AG04450 (cell line): ENCODE measurements at regions not wholly inside any gene's neighbourhood (a gene's known extent, or its start where the extent isn't known, plus 50 kb on each side); places are given as distances from the start of the nearest gene placed in this dataset.

Experiments used
- CTCF ChIA-PET: fragments of 300-600, 350-600 bp; formaldehyde crosslinking; extraction: SDS; loops from one replicate; lab custom pipeline; 2022; ENCODE audit warnings: antibody characterized with exemption, inconsistent platforms; lab: Charles Lee
- POLR2A ChIA-PET: fragments of 350-600 bp; formaldehyde crosslinking; extraction: SDS; loops from one replicate; lab custom pipeline; 2021; ENCODE audit warnings: antibody characterized with exemption, inconsistent platforms; lab: Yijun Ruan, JAX
- DNase-seq: peaks from one replicate; pipeline ENCODE4 v3.0.0-alpha.2; 2011; ENCODE audit warnings: low read depth, low spot score
- H3K27ac ChIP-seq: one replicate; pipeline ENCODE4 v1.5.1; 2012; ENCODE audit warnings: low read depth, low read length, control low read depth
- H3K27me3 ChIP-seq: one replicate; pipeline ENCODE4 v1.6.0; 2012; ENCODE audit warnings: low read length; ENCODE audit not compliant: control insufficient read depth, insufficient read depth
- H3K4me3 ChIP-seq: 2 replicates; pipeline ENCODE4 v1.5.1; 2011; ENCODE audit warnings: mild to moderate bottlenecking, low read depth, low read length, control low read depth
- H3K9me3 ChIP-seq: 2 replicates; pipeline ENCODE4 v1.5.1; 2012; ENCODE audit warnings: low read length; ENCODE audit not compliant: control insufficient read depth, insufficient read depth
- TF ChIP-seq, protein P1 (sequence below): IDR thresholded peaks from 2 replicates; pipeline ENCODE4 v1.5.1; 2011; ENCODE audit warnings: low read depth, low read length, control low read depth, inconsistent platforms

DNA sequence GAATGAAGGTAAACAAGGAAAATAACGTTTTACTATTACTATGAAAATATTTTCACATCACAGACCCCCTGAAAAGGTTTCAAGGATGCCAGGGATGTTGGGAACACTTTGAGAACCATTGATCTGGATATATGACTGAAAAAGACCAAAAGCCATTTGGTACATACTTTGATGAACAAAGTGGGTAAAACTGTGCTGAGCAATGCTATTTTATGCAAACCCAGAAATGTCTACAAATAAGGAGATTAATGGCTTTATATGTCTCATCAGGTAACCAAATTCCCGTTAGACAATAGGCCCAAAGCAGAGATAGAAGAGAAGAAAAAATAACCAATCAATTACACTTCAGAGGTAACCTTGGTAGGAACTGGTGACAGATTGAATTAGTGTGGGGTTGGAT is 101.4 kb upstream of the CNKSR3 start:
- DNase-seq = no peak
- TF ChIP-seq, protein P1, sequence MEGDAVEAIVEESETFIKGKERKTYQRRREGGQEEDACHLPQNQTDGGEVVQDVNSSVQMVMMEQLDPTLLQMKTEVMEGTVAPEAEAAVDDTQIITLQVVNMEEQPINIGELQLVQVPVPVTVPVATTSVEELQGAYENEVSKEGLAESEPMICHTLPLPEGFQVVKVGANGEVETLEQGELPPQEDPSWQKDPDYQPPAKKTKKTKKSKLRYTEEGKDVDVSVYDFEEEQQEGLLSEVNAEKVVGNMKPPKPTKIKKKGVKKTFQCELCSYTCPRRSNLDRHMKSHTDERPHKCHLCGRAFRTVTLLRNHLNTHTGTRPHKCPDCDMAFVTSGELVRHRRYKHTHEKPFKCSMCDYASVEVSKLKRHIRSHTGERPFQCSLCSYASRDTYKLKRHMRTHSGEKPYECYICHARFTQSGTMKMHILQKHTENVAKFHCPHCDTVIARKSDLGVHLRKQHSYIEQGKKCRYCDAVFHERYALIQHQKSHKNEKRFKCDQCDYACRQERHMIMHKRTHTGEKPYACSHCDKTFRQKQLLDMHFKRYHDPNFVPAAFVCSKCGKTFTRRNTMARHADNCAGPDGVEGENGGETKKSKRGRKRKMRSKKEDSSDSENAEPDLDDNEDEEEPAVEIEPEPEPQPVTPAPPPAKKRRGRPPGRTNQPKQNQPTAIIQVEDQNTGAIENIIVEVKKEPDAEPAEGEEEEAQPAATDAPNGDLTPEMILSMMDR = no peak
- CTCF ChIA-PET = no interaction called here
- POLR2A ChIA-PET = interaction anchor here (0.6 kb wide), 1 partner anchor 40 kb away, joined by 4 read pairs; no protein-coding TSS in a partner anchor
- Histone ChIP-seq H3K27ac (no peak overlapping the region), H3K9me3 (no peaks in the 10 kb centered on the region; the same call in 1 of the 2 replicates), H3K27me3 (no peaks in the 10 kb centered on the region), H3K4me3 (no peak overlapping the region)

DNA sequence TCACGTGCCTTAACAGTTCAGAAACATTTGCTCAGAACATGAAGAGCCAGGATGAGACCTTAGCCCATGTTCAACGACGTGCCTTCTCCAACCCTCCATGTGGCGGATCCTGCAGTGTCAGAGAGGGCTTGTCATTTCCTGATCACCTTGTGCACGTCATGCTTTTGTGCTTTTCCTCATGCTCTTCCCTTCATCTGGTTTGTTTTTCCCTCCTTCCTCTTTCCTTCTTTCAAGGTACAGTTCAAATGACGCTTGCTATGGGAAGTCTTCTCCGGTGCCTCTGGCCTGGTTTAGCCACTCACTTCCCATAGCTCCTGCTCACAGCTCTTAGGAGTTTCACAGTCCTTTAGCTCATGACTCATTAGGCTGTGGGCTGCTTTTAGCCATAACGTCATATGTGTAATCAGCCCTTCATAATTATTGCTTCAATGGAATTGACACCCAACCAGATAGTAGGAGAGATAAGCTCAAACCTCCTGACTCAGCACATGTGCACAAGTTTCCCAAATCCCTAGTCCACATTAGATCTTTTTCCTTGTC is 102.7 kb upstream of the CNKSR3 start:
- ChIA-PET CTCF (interaction anchor here (1.1 kb wide), 1 partner anchor 18 kb away, joined by 3 read pairs; no protein-coding TSS in a partner anchor), POLR2A (interaction anchor here (0.6 kb wide), 2 partner anchors 29 to 123 kb away, joined by 3 to 5 read pairs; no protein-coding TSS in a partner anchor)
- Histone ChIP-seq H3K27ac (no peak overlapping the region), H3K4me3 (no peak overlapping the region), H3K9me3 (no peaks in the 10 kb centered on the region; the same call in 1 of the 2 replicates), H3K27me3 (no peaks in the 10 kb centered on the region)
- DNase-seq = peak; percentile 33
- TF ChIP-seq, protein P1 = no peak

DNA sequence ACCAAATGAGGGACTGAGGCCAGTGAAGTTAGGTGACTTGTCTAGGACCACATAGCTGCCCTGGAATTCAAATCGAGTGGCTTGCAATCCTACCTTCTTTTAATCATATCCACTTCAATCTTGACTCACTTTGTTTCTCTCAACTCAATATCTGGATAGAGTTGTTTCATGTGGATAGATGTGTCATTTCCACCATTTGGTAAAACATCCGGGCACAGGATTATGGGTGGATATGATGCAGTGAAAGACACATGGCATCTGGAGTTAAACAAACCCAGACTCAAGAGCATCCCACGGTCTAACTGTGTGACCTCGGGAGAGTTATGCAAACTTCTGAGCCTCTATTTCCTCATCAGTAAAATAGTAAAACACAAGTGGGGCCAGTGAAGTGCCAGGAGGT is 103.6 kb upstream of the CNKSR3 start:
- DNase-seq = no peak
- ChIA-PET CTCF (interaction anchor here (1.1 kb wide), 1 partner anchor 19 kb away, joined by 3 read pairs; no protein-coding TSS in a partner anchor), POLR2A (no interaction called here)
- Histone ChIP-seq H3K27ac (no peak overlapping the region), H3K27me3 (no peaks in the 10 kb centered on the region), H3K9me3 (no peaks in the 10 kb centered on the region; the same call in 1 of the 2 replicates), H3K4me3 (no peak overlapping the region)
- TF ChIP-seq, protein P1 = no peak

GRCh38 chr6:154614641-154615040 is 104.2 kb upstream of the CNKSR3 start:
- Histone ChIP-seq H3K27me3 (no peaks in the 10 kb centered on the region), H3K9me3 (no peaks in the 10 kb centered on the region; the same call in 1 of the 2 replicates), H3K27ac (no peak overlapping the region), H3K4me3 (no peak overlapping the region)
- ChIA-PET POLR2A (no interaction called here), CTCF (no interaction called here)
- TF ChIP-seq, protein P1 = no peak
- no peak for DNase-seq

- ChIA-PET POLR2A (no interaction called here), CTCF (no interaction called here)
- Histone ChIP-seq H3K27me3 (no peaks in the 10 kb centered on the region), H3K27ac (no peak overlapping the region), H3K4me3 (peak overlapping the region; percentile 35), H3K9me3 (no peaks in the 10 kb centered on the region; the same call in 1 of the 2 replicates)
- TF ChIP-seq, protein P1 = no peak; the same call in 1 of the 2 replicates
- DNase-seq = peak; percentile 32
Observed at GRCh38 chr6:154615483-154616025, 105.1 kb upstream of the CNKSR3 start.
